ENCODE measurements at regions not wholly inside any gene's neighbourhood (a gene's known extent, or its start where the extent isn't known, plus 50 kb on each side); places are given as distances from the start of the nearest gene placed in this dataset.

DNA sequence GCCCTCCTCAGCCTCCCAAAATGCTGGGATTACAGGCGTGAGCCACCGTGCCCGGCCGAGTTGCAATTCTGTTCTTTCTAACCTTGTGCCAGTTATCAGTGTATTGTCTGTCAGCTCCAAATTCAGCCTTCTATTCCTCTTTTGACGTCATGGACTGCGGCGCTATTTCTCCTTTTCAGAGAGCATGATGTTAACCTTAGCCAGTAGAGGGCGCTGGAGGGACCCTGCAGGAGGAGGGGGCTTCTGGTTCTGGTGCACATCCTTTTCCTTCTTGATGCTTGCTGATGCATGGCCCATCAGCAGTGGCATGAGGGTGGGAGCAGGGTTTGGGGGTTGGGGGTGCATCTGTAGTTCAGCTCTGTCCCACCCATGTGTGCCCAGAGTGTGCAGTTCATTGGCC lies 179.3 kb upstream of the RMST start:
- DNase-seq (ENCODE audit: low read depth, low spot score): no peak
- BruUV-seq (replicated peaks): no TSS peak
- no peaks in the 10 kb centered on the region for H3K4me1 ChIP-seq (ENCODE audit: control insufficient read depth, insufficient read depth, low read length)
- H3K4me3 ChIP-seq (ENCODE audit: low read depth in 2 of 2, low read length in 2 of 2): no peak overlapping the region
- no peaks in the 10 kb centered on the region for H3K27me3 ChIP-seq (ENCODE audit: control insufficient read depth, insufficient read depth, low read length)
- ChIA-PET CTCF (no interaction called here), POLR2A (no interaction called here)
- peak; percentile 38 for TF ChIP-seq CTCF (IDR thresholded peaks at IDR 0.05)
- TF ChIP-seq, protein P1, sequence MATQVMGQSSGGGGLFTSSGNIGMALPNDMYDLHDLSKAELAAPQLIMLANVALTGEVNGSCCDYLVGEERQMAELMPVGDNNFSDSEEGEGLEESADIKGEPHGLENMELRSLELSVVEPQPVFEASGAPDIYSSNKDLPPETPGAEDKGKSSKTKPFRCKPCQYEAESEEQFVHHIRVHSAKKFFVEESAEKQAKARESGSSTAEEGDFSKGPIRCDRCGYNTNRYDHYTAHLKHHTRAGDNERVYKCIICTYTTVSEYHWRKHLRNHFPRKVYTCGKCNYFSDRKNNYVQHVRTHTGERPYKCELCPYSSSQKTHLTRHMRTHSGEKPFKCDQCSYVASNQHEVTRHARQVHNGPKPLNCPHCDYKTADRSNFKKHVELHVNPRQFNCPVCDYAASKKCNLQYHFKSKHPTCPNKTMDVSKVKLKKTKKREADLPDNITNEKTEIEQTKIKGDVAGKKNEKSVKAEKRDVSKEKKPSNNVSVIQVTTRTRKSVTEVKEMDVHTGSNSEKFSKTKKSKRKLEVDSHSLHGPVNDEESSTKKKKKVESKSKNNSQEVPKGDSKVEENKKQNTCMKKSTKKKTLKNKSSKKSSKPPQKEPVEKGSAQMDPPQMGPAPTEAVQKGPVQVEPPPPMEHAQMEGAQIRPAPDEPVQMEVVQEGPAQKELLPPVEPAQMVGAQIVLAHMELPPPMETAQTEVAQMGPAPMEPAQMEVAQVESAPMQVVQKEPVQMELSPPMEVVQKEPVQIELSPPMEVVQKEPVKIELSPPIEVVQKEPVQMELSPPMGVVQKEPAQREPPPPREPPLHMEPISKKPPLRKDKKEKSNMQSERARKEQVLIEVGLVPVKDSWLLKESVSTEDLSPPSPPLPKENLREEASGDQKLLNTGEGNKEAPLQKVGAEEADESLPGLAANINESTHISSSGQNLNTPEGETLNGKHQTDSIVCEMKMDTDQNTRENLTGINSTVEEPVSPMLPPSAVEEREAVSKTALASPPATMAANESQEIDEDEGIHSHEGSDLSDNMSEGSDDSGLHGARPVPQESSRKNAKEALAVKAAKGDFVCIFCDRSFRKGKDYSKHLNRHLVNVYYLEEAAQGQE (IDR thresholded peaks at IDR 0.05; ENCODE audit: insufficient read depth in 1 of 2, low read depth in 2 of 2, low read length in 1 of 2): no peak
- no peak for TF ChIP-seq TCF7L2 (IDR thresholded peaks at IDR 0.05; ENCODE audit: low read depth, low read length)
- no peak for TF ChIP-seq POLR2AphosphoS5 (IDR thresholded peaks at IDR 0.05; ENCODE audit: low read depth, low read length)
- TF ChIP-seq SIN3A (IDR thresholded peaks at IDR 0.05; ENCODE audit: borderline replicate concordance, insufficient read depth, low read depth, low read length): no peak
- in situ Hi-C loops (cut with HindIII; ENCODE audit: low pct_unique_long_range_greater_than_20kb, low sequenced_read_pairs) (no loop called here), intact Hi-C loops (cut with micrococcal nuclease; ENCODE audit: unreplicated experiment) (no loop called here)
- no peak for ATAC-seq
- H3K36me3 ChIP-seq (ENCODE audit: control insufficient read depth, insufficient read depth, low read length): no peaks in the 10 kb centered on the region
- no peaks in the 10 kb centered on the region for H3K9me3 ChIP-seq (ENCODE audit: control insufficient read depth, insufficient read depth, low read depth, low read length)
- no peak overlapping the region for H3K27ac ChIP-seq (ENCODE audit: low read length)

DNA sequence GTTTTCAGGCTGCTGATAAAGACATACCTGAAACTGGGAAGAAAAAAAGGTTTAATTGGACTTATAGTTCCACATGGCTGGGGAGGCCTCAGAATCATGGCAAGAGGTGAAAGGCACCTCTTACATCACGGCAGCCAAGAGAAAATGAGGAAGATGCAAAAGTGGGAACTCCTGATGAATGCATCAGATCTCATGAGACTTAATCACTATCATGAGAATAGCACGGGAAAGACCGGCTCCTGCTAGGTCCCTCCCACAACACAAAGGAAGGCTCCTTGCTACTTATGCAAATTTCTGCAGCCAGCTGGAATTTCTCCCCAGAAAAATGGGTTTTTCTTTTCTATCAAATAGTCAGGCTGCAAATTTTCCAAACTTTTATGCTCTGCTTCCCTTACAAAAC lies 174.1 kb upstream of the RMST start:
- TF ChIP-seq TCF7L2 (IDR thresholded peaks at IDR 0.05; ENCODE audit: low read depth, low read length): no peak
- no peak for TF ChIP-seq SIN3A (IDR thresholded peaks at IDR 0.05; ENCODE audit: borderline replicate concordance, insufficient read depth, low read depth, low read length)
- no peak for TF ChIP-seq CTCF (IDR thresholded peaks at IDR 0.05)
- TF ChIP-seq, protein P1 (IDR thresholded peaks at IDR 0.05; ENCODE audit: insufficient read depth in 1 of 2, low read depth in 2 of 2, low read length in 1 of 2): no peak
- no peak for TF ChIP-seq POLR2AphosphoS5 (IDR thresholded peaks at IDR 0.05; ENCODE audit: low read depth, low read length)
- no peaks in the 10 kb centered on the region for H3K9me3 ChIP-seq (ENCODE audit: control insufficient read depth, insufficient read depth, low read depth, low read length)
- H3K4me3 ChIP-seq (ENCODE audit: low read depth in 2 of 2, low read length in 2 of 2): no peak overlapping the region
- in situ Hi-C loops (cut with HindIII; ENCODE audit: low pct_unique_long_range_greater_than_20kb, low sequenced_read_pairs) (no loop called here), intact Hi-C loops (cut with micrococcal nuclease; ENCODE audit: unreplicated experiment) (no loop called here)
- H3K27ac ChIP-seq (ENCODE audit: low read length): no peak overlapping the region
- no peaks in the 10 kb centered on the region for H3K4me1 ChIP-seq (ENCODE audit: control insufficient read depth, insufficient read depth, low read length)
- no TSS peak for BruUV-seq (replicated peaks)
- ChIA-PET POLR2A (no interaction called here), CTCF (no interaction called here)
- no peak for ATAC-seq
- H3K27me3 ChIP-seq (ENCODE audit: control insufficient read depth, insufficient read depth, low read length): no peaks in the 10 kb centered on the region
- DNase-seq (ENCODE audit: low read depth, low spot score): no peak
- H3K36me3 ChIP-seq (ENCODE audit: control insufficient read depth, insufficient read depth, low read length): no peaks in the 10 kb centered on the region

Data from Panc1 (cell line).